GM23338 (cell line): ENCODE measurements at regions not wholly inside any gene's neighbourhood (a gene's known extent, or its start where the extent isn't known, plus 50 kb on each side); places are given as distances from the start of the nearest gene placed in this dataset.

Source experiments
- ATAC-seq: fragments of 200-7000 bp; cut with Tn5 transposase; 3 replicates; pipeline ENCODE4 v1.9.1; 2020
- DNase-seq: peaks from one replicate; pipeline ENCODE4 v3.0.0-alpha.2; 2015; ENCODE audit warnings: low spot score
- H2AFZ ChIP-seq: fragments of 200-600 bp; sonication (generic); 2 replicates; pipeline ENCODE4 v1.8.0; 2016; ENCODE audit warnings: antibody characterized with exemption, mild to moderate bottlenecking, moderate library complexity
- H3F3A ChIP-seq: fragments of 200-600 bp; sonication (generic); replicated peaks from 2 replicates; pipeline ENCODE4 v1.8.0; 2017; ENCODE audit warnings: antibody characterized with exemption, mixed run types, low read depth
- H3K27ac ChIP-seq: fragments of 200-600 bp; sonication (generic); 2 replicates; pipeline ENCODE4 v1.6.1; 2016; ENCODE audit warnings: low read depth
- H3K27me3 ChIP-seq: fragments of 200-600 bp; sonication (generic); 2 replicates; pipeline ENCODE4 v1.8.0; 2016; ENCODE audit warnings: mild to moderate bottlenecking, mixed run types, moderate library complexity; ENCODE audit not compliant: insufficient read depth
- H3K36me3 ChIP-seq: fragments of 200-600 bp; sonication (generic); 2 replicates; pipeline ENCODE4 v1.8.0; 2016; ENCODE audit warnings: mild to moderate bottlenecking; ENCODE audit not compliant: insufficient read depth
- H3K4me1 ChIP-seq: fragments of 200-600 bp; sonication (generic); 2 replicates; pipeline ENCODE4 v1.8.0; 2016; ENCODE audit warnings: mild to moderate bottlenecking, moderate library complexity; ENCODE audit not compliant: insufficient read depth
- H3K4me2 ChIP-seq: fragments of 200-600 bp; sonication (generic); 2 replicates; pipeline ENCODE4 v1.7.1; 2017; ENCODE audit warnings: mixed run types
- H3K4me3 ChIP-seq: fragments of 200-600 bp; sonication (generic); 2 replicates; pipeline ENCODE4 v1.6.1; 2016; ENCODE audit warnings: mixed run types
- H3K79me2 ChIP-seq: fragments of 200-600 bp; sonication (generic); replicated peaks from 2 replicates; pipeline ENCODE4 v1.8.0; 2017; ENCODE audit warnings: mild to moderate bottlenecking; ENCODE audit not compliant: insufficient read depth
- H3K9me2 ChIP-seq: fragments of 200-600 bp; sonication (generic); 2 replicates; pipeline ENCODE4 v1.8.0; 2017; ENCODE audit not compliant: insufficient read depth
- H4K20me1 ChIP-seq: fragments of 200-600 bp; sonication (generic); replicated peaks from 2 replicates; pipeline ENCODE4 v1.8.0; 2017; ENCODE audit warnings: mild to moderate bottlenecking; ENCODE audit not compliant: insufficient read depth
- H3K27ac Mint-ChIP-seq: 2 replicates; pipeline ENCODE4 v1.8.0; 2020; ENCODE audit warnings: inconsistent platforms, mild to moderate bottlenecking, moderate library complexity, mixed read lengths
- H3K27me3 Mint-ChIP-seq: 3 replicates; pipeline ENCODE4 v1.8.0; 2022; ENCODE audit warnings: low read depth, mild to moderate bottlenecking, moderate library complexity, mixed read lengths, inconsistent platforms; ENCODE audit not compliant: insufficient read depth, poor library complexity
- H3K36me3 Mint-ChIP-seq: 3 replicates; pipeline ENCODE4 v1.8.0; 2021; ENCODE audit warnings: low read depth, mild to moderate bottlenecking, inconsistent platforms, moderate library complexity, mixed read lengths
- H3K4me1 Mint-ChIP-seq: 3 replicates; pipeline ENCODE4 v1.8.0; 2020; ENCODE audit warnings: mild to moderate bottlenecking, inconsistent platforms, mixed read lengths
- H3K4me3 Mint-ChIP-seq: 3 replicates; pipeline ENCODE4 v1.8.0; 2021; ENCODE audit warnings: moderate library complexity, mild to moderate bottlenecking, inconsistent platforms, mixed read lengths
- H3K9me3 Mint-ChIP-seq: 3 replicates; pipeline ENCODE4 v1.8.0; 2020; ENCODE audit warnings: moderate library complexity, mild to moderate bottlenecking, inconsistent platforms, mixed read lengths
- CREB1 ChIP-seq: fragments of 250-450 bp; sonication (Bioruptor Pico); IDR thresholded peaks from 2 replicates; pipeline ENCODE4 v1.5.0; 2020; ENCODE audit warnings: low read depth, mild to moderate bottlenecking, moderate library complexity
- EZH2 ChIP-seq: fragments of 200-600 bp; sonication (generic); IDR thresholded peaks from one replicate; pipeline ENCODE4 v1.8.0; 2017; ENCODE audit warnings: antibody characterized with exemption, mild to moderate bottlenecking, low read depth; ENCODE audit not compliant: unreplicated experiment
- EZH2phosphoT487 ChIP-seq: fragments of 200-600 bp; sonication (generic); IDR thresholded peaks from one replicate; pipeline ENCODE4 v1.8.1; 2018; ENCODE audit warnings: antibody characterized with exemption; ENCODE audit not compliant: unreplicated experiment
- JUNB ChIP-seq: IDR thresholded peaks from one replicate; pipeline ENCODE4 v1.6.1; 2016; ENCODE audit warnings: antibody characterized with exemption; ENCODE audit not compliant: unreplicated experiment
- NANOG ChIP-seq: IDR thresholded peaks from 2 replicates; pipeline ENCODE4 v1.6.1; 2016; ENCODE audit warnings: antibody characterized with exemption, borderline replicate concordance
- POLR2AphosphoS5 ChIP-seq: IDR thresholded peaks from 2 replicates; pipeline ENCODE4 v1.6.1; 2016; ENCODE audit warnings: antibody characterized with exemption, low read depth
- ZNF114 ChIP-seq: fragments of 250-450 bp; sonication (Bioruptor Pico); IDR thresholded peaks from 2 replicates; pipeline ENCODE4 v1.5.0; 2020; ENCODE audit warnings: mild to moderate bottlenecking, moderate library complexity
- ZNF331 ChIP-seq: fragments of 250-450 bp; sonication (Bioruptor Pico); IDR thresholded peaks from 2 replicates; pipeline ENCODE4 v1.5.0; 2020; ENCODE audit warnings: low read depth, mild to moderate bottlenecking, moderate library complexity
- TF ChIP-seq, protein P1 (sequence below), 2 experiments: fragments of 200-600 bp in 1 of 2; sonication (generic) in 1 of 2; conservative IDR thresholded peaks; 2 replicates each; pipeline versions ENCODE4 v1.5.1 to v1.6.1; 2016 to 2017; ENCODE audit warnings: antibody characterized with exemption in 2 of 2, low read depth in 2 of 2, mild to moderate bottlenecking in 2 of 2, moderate library complexity in 1 of 2
- TF ChIP-seq, protein P2 (sequence below): IDR thresholded peaks from 2 replicates; pipeline ENCODE4 v1.6.1; 2016; ENCODE audit warnings: antibody characterized with exemption
- TF ChIP-seq, protein P3 (sequence below): fragments of 250-450 bp; sonication (Bioruptor Pico); IDR thresholded peaks from 2 replicates; pipeline ENCODE4 v1.5.0; 2020; ENCODE audit warnings: mild to moderate bottlenecking, moderate library complexity

DNA sequence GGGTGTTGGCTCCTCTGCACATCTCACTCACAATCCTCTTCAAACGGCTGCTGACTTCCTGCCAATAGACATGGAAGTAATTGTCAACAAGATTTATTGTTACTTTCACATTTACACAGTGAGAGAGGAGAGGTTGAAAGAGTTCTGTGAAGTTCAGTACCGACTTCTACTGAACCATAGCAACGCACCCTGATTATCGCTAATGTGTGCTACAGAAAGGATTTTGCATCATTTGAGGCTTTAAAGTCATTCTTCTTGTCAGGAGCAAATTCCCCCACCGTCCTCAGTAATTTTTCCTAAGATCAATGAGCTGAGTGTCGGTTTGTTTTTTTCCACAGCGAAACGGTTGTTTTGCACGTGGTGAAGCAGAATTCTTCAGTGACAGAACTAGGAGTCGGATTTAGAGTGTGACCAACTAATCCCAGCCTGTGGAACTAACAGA lies 361.0 kb downstream of the ADGRL2 start:
- Histone ChIP-seq H3K4me3 (no peak overlapping the region), H3K27ac (no peak overlapping the region)
- no peak overlapping the region for H3K27ac Mint-ChIP-seq

More for the DNA sequence above, 361.0 kb downstream of the ADGRL2 start:
- H3K4me2 ChIP-seq, result no peak overlapping the region
- Mint-ChIP-seq H3K36me3 (no peaks in the 10 kb centered on the region), H3K9me3 (no peaks in the 10 kb centered on the region), H3K4me1 (no peaks in the 10 kb centered on the region; the same call in 2 of the 3 replicates), H3K4me3 (no peak overlapping the region), H3K27me3 (no peaks in the 10 kb centered on the region)
- ATAC-seq (no peak), DNase-seq (no peak)
- no peaks in the 10 kb centered on the region; the same call in 1 of the 2 replicates for H3K4me1 ChIP-seq
- H3F3A ChIP-seq, result no peaks in the 10 kb centered on the region
- H3K27me3 ChIP-seq, result peaks cover 4% of the 10 kb centered on the region; the same call in 1 of the 2 replicates
- no peak overlapping the region; the same call in 1 of the 2 replicates for H2AFZ ChIP-seq
- no peaks in the 10 kb centered on the region for H3K36me3 ChIP-seq
- TF ChIP-seq POLR2AphosphoS5, result no peak
- TF ChIP-seq, protein P1, sequence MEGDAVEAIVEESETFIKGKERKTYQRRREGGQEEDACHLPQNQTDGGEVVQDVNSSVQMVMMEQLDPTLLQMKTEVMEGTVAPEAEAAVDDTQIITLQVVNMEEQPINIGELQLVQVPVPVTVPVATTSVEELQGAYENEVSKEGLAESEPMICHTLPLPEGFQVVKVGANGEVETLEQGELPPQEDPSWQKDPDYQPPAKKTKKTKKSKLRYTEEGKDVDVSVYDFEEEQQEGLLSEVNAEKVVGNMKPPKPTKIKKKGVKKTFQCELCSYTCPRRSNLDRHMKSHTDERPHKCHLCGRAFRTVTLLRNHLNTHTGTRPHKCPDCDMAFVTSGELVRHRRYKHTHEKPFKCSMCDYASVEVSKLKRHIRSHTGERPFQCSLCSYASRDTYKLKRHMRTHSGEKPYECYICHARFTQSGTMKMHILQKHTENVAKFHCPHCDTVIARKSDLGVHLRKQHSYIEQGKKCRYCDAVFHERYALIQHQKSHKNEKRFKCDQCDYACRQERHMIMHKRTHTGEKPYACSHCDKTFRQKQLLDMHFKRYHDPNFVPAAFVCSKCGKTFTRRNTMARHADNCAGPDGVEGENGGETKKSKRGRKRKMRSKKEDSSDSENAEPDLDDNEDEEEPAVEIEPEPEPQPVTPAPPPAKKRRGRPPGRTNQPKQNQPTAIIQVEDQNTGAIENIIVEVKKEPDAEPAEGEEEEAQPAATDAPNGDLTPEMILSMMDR (conservative IDR thresholded peaks at IDR 0.05; ENCODE audit: low read depth in 2 of 2), result no peak
- no peak for TF ChIP-seq ZNF114
- TF ChIP-seq JUNB, result no peak
- TF ChIP-seq, protein P2, sequence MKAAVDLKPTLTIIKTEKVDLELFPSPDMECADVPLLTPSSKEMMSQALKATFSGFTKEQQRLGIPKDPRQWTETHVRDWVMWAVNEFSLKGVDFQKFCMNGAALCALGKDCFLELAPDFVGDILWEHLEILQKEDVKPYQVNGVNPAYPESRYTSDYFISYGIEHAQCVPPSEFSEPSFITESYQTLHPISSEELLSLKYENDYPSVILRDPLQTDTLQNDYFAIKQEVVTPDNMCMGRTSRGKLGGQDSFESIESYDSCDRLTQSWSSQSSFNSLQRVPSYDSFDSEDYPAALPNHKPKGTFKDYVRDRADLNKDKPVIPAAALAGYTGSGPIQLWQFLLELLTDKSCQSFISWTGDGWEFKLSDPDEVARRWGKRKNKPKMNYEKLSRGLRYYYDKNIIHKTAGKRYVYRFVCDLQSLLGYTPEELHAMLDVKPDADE, result no peak
- TF ChIP-seq EZH2, result no peak
- TF ChIP-seq, protein P3, sequence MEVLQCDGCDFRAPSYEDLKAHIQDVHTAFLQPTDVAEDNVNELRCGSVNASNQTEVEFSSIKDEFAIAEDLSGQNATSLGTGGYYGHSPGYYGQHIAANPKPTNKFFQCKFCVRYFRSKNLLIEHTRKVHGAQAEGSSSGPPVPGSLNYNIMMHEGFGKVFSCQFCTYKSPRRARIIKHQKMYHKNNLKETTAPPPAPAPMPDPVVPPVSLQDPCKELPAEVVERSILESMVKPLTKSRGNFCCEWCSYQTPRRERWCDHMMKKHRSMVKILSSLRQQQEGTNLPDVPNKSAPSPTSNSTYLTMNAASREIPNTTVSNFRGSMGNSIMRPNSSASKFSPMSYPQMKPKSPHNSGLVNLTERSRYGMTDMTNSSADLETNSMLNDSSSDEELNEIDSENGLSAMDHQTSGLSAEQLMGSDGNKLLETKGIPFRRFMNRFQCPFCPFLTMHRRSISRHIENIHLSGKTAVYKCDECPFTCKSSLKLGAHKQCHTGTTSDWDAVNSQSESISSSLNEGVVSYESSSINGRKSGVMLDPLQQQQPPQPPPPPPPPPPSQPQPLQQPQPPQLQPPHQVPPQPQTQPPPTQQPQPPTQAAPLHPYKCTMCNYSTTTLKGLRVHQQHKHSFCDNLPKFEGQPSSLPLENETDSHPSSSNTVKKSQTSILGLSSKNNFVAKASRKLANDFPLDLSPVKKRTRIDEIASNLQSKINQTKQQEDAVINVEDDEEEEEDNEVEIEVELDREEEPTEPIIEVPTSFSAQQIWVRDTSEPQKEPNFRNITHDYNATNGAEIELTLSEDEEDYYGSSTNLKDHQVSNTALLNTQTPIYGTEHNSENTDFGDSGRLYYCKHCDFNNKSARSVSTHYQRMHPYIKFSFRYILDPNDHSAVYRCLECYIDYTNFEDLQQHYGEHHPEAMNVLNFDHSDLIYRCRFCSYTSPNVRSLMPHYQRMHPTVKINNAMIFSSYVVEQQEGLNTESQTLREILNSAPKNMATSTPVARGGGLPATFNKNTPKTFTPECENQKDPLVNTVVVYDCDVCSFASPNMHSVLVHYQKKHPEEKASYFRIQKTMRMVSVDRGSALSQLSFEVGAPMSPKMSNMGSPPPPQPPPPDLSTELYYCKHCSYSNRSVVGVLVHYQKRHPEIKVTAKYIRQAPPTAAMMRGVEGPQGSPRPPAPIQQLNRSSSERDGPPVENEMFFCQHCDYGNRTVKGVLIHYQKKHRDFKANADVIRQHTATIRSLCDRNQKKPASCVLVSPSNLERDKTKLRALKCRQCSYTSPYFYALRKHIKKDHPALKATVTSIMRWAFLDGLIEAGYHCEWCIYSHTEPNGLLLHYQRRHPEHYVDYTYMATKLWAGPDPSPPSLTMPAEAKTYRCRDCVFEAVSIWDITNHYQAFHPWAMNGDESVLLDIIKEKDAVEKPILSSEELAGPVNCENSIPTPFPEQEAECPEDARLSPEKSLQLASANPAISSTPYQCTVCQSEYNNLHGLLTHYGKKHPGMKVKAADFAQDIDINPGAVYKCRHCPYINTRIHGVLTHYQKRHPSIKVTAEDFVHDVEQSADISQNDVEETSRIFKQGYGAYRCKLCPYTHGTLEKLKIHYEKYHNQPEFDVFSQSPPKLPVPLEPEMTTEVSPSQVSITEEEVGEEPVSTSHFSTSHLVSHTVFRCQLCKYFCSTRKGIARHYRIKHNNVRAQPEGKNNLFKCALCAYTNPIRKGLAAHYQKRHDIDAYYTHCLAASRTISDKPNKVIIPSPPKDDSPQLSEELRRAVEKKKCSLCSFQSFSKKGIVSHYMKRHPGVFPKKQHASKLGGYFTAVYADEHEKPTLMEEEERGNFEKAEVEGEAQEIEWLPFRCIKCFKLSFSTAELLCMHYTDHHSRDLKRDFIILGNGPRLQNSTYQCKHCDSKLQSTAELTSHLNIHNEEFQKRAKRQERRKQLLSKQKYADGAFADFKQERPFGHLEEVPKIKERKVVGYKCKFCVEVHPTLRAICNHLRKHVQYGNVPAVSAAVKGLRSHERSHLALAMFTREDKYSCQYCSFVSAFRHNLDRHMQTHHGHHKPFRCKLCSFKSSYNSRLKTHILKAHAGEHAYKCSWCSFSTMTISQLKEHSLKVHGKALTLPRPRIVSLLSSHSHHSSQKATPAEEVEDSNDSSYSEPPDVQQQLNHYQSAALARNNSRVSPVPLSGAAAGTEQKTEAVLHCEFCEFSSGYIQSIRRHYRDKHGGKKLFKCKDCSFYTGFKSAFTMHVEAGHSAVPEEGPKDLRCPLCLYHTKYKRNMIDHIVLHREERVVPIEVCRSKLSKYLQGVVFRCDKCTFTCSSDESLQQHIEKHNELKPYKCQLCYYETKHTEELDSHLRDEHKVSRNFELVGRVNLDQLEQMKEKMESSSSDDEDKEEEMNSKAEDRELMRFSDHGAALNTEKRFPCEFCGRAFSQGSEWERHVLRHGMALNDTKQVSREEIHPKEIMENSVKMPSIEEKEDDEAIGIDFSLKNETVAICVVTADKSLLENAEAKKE (CRISPR knock-in tag), result no peak
- no peak for TF ChIP-seq EZH2phosphoT487
- TF ChIP-seq CREB1 (CRISPR knock-in tag), result no peak
- TF ChIP-seq NANOG, result no peak
- TF ChIP-seq ZNF331 (CRISPR knock-in tag), result no peak
- no peaks in the 10 kb centered on the region; the same call in 1 of the 2 replicates for H4K20me1 ChIP-seq
- H3K79me2 ChIP-seq, result no peaks in the 10 kb centered on the region
- H3K9me2 ChIP-seq, result no peaks in the 10 kb centered on the region
